GM10266 (cell line): ENCODE measurements at regions not wholly inside any gene's neighbourhood (a gene's known extent, or its start where the extent isn't known, plus 50 kb on each side); places are given as distances from the start of the nearest gene placed in this dataset.

ENCODE experiments used
- DNase-seq: peaks from one replicate; pipeline ENCODE4 v3.0.0; 2012; ENCODE audit errors: extremely low spot score
- CTCF ChIP-seq: IDR thresholded peaks from 2 replicates; pipeline ENCODE4 v1.5.1; 2012; ENCODE audit warnings: mild to moderate bottlenecking, low read depth; ENCODE audit not compliant: control insufficient read depth, insufficient read depth; ENCODE audit errors: missing control alignments

DNA sequence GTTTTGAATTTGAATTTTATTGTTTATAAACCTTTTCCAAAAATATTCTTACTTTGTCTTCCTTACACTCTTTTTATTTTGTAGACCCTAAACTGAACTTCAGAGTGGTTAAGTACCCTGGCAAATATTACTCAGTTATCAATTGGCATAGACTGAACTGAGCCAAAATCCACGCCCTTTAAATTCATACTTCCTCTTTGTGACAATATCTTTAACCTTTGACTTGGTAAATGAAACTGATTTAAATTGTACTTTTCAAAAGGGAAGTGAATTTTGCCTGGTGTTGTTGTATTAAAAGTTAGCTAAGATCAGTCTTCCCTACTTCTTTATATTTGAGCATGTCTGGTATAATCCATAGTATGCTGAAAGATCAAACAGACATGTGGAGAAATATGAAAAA is 184.3 kb upstream of the USP15 start:
- DNase-seq: no peak
- no peak for TF ChIP-seq CTCF

DNA sequence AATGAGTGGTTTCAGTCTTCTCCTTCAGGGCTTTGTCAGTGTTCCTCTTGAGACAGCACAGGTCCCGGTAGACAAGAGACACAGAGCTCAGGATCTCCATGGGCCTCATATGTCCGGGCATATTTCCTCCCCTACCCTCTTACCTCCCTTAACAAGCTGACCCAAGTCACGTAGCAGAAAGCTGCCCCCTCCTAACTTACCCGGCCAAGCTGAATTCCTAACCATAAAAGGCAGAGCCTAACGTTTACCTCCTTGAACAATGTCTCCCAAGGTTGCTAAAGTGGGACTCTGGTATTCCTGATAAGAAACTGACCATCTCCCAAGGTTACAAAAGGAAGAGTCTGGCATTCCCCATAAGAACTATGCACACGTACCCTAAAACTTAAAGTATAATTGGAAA is 182.2 kb upstream of the USP15 start:
- no peak for DNase-seq
- TF ChIP-seq CTCF: no peak

GRCh38 chr12:62082448-62082847 is 177.8 kb upstream of the USP15 start:
- DNase-seq: no peak
- TF ChIP-seq CTCF: no peak

DNA sequence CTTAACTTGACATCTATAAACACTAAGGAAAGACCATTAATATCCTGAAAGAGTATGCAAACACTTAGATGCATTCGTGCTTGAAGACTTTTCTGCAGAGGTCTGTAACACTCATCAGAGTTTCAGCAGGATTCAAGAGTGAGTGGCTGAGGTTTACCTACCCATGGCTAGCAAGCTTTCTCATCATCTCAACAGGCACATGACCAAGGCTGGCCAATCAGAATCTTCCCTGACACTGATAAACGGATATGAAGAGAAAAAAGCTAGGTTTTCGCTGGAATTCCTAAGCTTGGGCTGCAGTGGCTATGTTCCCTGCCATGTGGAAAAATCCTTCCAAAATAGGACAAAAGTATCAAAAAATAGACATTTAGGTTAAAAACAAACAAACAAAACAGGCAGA is 162.1 kb upstream of the USP15 start:
- DNase-seq: no peak
- no peak for TF ChIP-seq CTCF

- DNase-seq: no peak
- TF ChIP-seq CTCF: no peak
These were observed 156.5 kb upstream of the USP15 start for GRCh38 chr12:62103748-62104147.

GRCh38 chr12:62106547-62107185 is 153.5 kb upstream of the USP15 start:
- no peak for TF ChIP-seq CTCF
- no peak for DNase-seq

GRCh38 chr12:62113366-62114011 is 146.7 kb upstream of the USP15 start:
- TF ChIP-seq CTCF: no peak
- no peak for DNase-seq
